ENCODE measurements at regions not wholly inside any gene's neighbourhood (a gene's known extent, or its start where the extent isn't known, plus 50 kb on each side); places are given as distances from the start of the nearest gene placed in this dataset.

- Histone ChIP-seq H3K27ac (ENCODE audit: low read depth in 1 of 2, low read length in 2 of 2) (no peak overlapping the region), H3K4me1 (ENCODE audit: control insufficient read depth in 4 of 4, insufficient read depth in 4 of 4, low read length in 3 of 4) (no peaks in the 10 kb centered on the region), H3K4me3 (ENCODE audit: low read depth in 1 of 3, low read length in 3 of 3) (no peak overlapping the region), H3K9me3 (ENCODE audit: control insufficient read depth in 4 of 4, low read length in 3 of 4) (no peaks in the 10 kb centered on the region), H3K9ac (ENCODE audit: low read depth in 1 of 2, low read length in 2 of 2) (no peak overlapping the region), H3K27me3 (ENCODE audit: control insufficient read depth in 4 of 4, insufficient read depth in 4 of 4, low read length in 3 of 4) (no peaks in the 10 kb centered on the region), H3K36me3 (ENCODE audit: control insufficient read depth in 4 of 4, insufficient read depth in 3 of 4, low read depth in 1 of 4, low read length in 3 of 4) (no peaks in the 10 kb centered on the region)
- TF ChIP-seq HNF4A (conservative IDR thresholded peaks at IDR 0.05), result no peak
- no peak for TF ChIP-seq MAX (IDR thresholded peaks at IDR 0.05)
- TF ChIP-seq FOXA1 (IDR thresholded peaks at IDR 0.05), result no peak
- TF ChIP-seq SP1 (IDR thresholded peaks at IDR 0.05), result no peak
- 76% methylated on average over 4 of the region's 4 CpGs for WGBS
- no peak for DNase-seq (ENCODE audit: low spot score)
Observed at GRCh38 chr11:110894224-110894623, 182.0 kb upstream of the ARHGAP20 start.

- H3K9me3 ChIP-seq (ENCODE audit: control insufficient read depth in 4 of 4, low read length in 3 of 4), result no peaks in the 10 kb centered on the region
- TF ChIP-seq HNF4G (IDR thresholded peaks at IDR 0.05), result no peak
- no peak for TF ChIP-seq TAF1 (conservative IDR thresholded peaks at IDR 0.05)
- no peak for TF ChIP-seq MAX (IDR thresholded peaks at IDR 0.05)
- no peak for TF ChIP-seq JUND (IDR thresholded peaks at IDR 0.05)
- no peak for TF ChIP-seq HNF4A (conservative IDR thresholded peaks at IDR 0.05)
- TF ChIP-seq ZBTB33 (IDR thresholded peaks at IDR 0.05), result no peak
- no peak for TF ChIP-seq GABPA (IDR thresholded peaks at IDR 0.05 in 1 of 2, conservative IDR thresholded peaks at IDR 0.05 in 1 of 2)
- TF ChIP-seq CTCF (IDR thresholded peaks at IDR 0.05; ENCODE audit: low read depth, low read length, missing input control), result no peak
- TF ChIP-seq ATF3 (IDR thresholded peaks at IDR 0.05), result no peak
- TF ChIP-seq FOXA2 (IDR thresholded peaks at IDR 0.05), result no peak
- no peak for TF ChIP-seq RXRA (IDR thresholded peaks at IDR 0.05)
- no peak for TF ChIP-seq EGR1 (IDR thresholded peaks at IDR 0.05; ENCODE audit: low read depth in 2 of 2)
- H3K9ac ChIP-seq (ENCODE audit: low read depth in 1 of 2, low read length in 2 of 2), result no peak overlapping the region
- H3K36me3 ChIP-seq (ENCODE audit: control insufficient read depth in 4 of 4, insufficient read depth in 3 of 4, low read depth in 1 of 4, low read length in 3 of 4), result no peaks in the 10 kb centered on the region
- 80% methylated on average over 4 of the region's 4 CpGs for WGBS
- no peak for DNase-seq (ENCODE audit: low spot score)
- H3K27ac ChIP-seq (ENCODE audit: low read depth in 1 of 2, low read length in 2 of 2), result no peak overlapping the region
- no peaks in the 10 kb centered on the region for H3K4me1 ChIP-seq (ENCODE audit: control insufficient read depth in 4 of 4, insufficient read depth in 4 of 4, low read length in 3 of 4)
- H3K4me3 ChIP-seq (ENCODE audit: low read depth in 1 of 3, low read length in 3 of 3), result no peak overlapping the region
- H3K27me3 ChIP-seq (ENCODE audit: control insufficient read depth in 4 of 4, insufficient read depth in 4 of 4, low read length in 3 of 4), result no peaks in the 10 kb centered on the region
Observed at GRCh38 chr11:110892741-110893285, 180.6 kb upstream of the ARHGAP20 start.

- TF ChIP-seq NR2F2 (IDR thresholded peaks at IDR 0.05) (no peak), HNF4A (conservative IDR thresholded peaks at IDR 0.05) (no peak), YY1 (IDR thresholded peaks at IDR 0.05) (no peak)
- Histone ChIP-seq H3K9me3 (ENCODE audit: control insufficient read depth in 4 of 4, low read length in 3 of 4) (no peaks in the 10 kb centered on the region), H3K27me3 (ENCODE audit: control insufficient read depth in 4 of 4, insufficient read depth in 4 of 4, low read length in 3 of 4) (no peaks in the 10 kb centered on the region), H3K9ac (ENCODE audit: low read depth in 1 of 2, low read length in 2 of 2) (no peak overlapping the region), H3K4me1 (ENCODE audit: control insufficient read depth in 4 of 4, insufficient read depth in 4 of 4, low read length in 3 of 4) (no peaks in the 10 kb centered on the region), H3K27ac (ENCODE audit: low read depth in 1 of 2, low read length in 2 of 2) (no peak overlapping the region), H3K36me3 (ENCODE audit: control insufficient read depth in 4 of 4, insufficient read depth in 3 of 4, low read depth in 1 of 4, low read length in 3 of 4) (no peaks in the 10 kb centered on the region), H3K4me3 (ENCODE audit: low read depth in 1 of 3, low read length in 3 of 3) (no peak overlapping the region)
- DNase-seq (ENCODE audit: low spot score), result no peak
- 89% methylated on average over 1 of the region's 1 CpG for WGBS
Observed at GRCh38 chr11:110891411-110891810, 179.2 kb upstream of the ARHGAP20 start.
